NCI-H69 (cell line): ENCODE measurements at regions not wholly inside any gene's neighbourhood (a gene's known extent, or its start where the extent isn't known, plus 50 kb on each side); places are given as distances from the start of the nearest gene placed in this dataset.
"Not testable (repeated sequence)": the region's sequence is repeated elsewhere in the genome, so short reads cannot be mapped to it uniquely, and the experiment has no call there.

Source experiments
- DNase-seq: peaks from one replicate; lab custom pipeline; 2025; lab: John Stamatoyannopoulos, UW

- no peak for DNase-seq
Observed at GRCh38 chr15:95606551-95606950, 723.9 kb upstream of the NR2F2 start.

GRCh38 chr15:95608371-95608770 is 722.1 kb upstream of the NR2F2 start:
- DNase-seq = no peak

- DNase-seq = no peak
Observed at GRCh38 chr15:95609096-95609495, 721.4 kb upstream of the NR2F2 start.

GRCh38 chr15:95610945-95611344 is 719.6 kb upstream of the NR2F2 start:
- DNase-seq = no peak

GRCh38 chr15:95615436-95615835 is 715.1 kb upstream of the NR2F2 start:
- DNase-seq = no peak

GRCh38 chr15:95616306-95616705 is 714.2 kb upstream of the NR2F2 start:
- no peak for DNase-seq

GRCh38 chr15:95620934-95621579 is 709.4 kb upstream of the NR2F2 start:
- no peak for DNase-seq

- no peak for DNase-seq
Observed at GRCh38 chr15:95622843-95623242, 707.7 kb upstream of the NR2F2 start.

GRCh38 chr15:95624100-95624499 is 706.4 kb upstream of the NR2F2 start:
- DNase-seq = no peak

GRCh38 chr15:95624616-95625361 is 705.7 kb upstream of the NR2F2 start:
- DNase-seq = no peak

GRCh38 chr15:95626501-95627361 is 703.8 kb upstream of the NR2F2 start:
- DNase-seq = no peak

GRCh38 chr15:95629503-95630168 is 700.9 kb upstream of the NR2F2 start:
- no peak for DNase-seq

- no peak for DNase-seq
Observed at GRCh38 chr15:95630683-95631082, 699.8 kb upstream of the NR2F2 start.

- no peak for DNase-seq
Observed at GRCh38 chr15:95635666-95636065, 694.8 kb upstream of the NR2F2 start.

GRCh38 chr15:95636107-95636506 is 694.4 kb upstream of the NR2F2 start:
- no peak for DNase-seq

GRCh38 chr15:95637234-95637633 is 693.3 kb upstream of the NR2F2 start:
- DNase-seq = not testable (repeated sequence)

GRCh38 chr15:95639208-95639607 is 691.3 kb upstream of the NR2F2 start:
- no peak for DNase-seq

GRCh38 chr15:95644100-95644875 is 686.2 kb upstream of the NR2F2 start:
- DNase-seq = no peak

- DNase-seq = no peak
Observed at GRCh38 chr15:95645791-95646338, 684.6 kb upstream of the NR2F2 start.

GRCh38 chr15:95646484-95647273 is 683.8 kb upstream of the NR2F2 start:
- DNase-seq = no peak
